Astrocyte of the cerebellum (primary cell): ENCODE measurements at regions not wholly inside any gene's neighbourhood (a gene's known extent, or its start where the extent isn't known, plus 50 kb on each side); places are given as distances from the start of the nearest gene placed in this dataset.

Experiments used
- DNase-seq: peaks from one replicate; pipeline ENCODE4 v3.0.0-alpha.2; 2011; ENCODE audit warnings: low read depth
- H3K4me3 ChIP-seq: 2 replicates; pipeline ENCODE4 v1.5.1; 2011; ENCODE audit warnings: mild to moderate bottlenecking, low read depth, low read length, moderate library complexity
- CTCF ChIP-seq: IDR thresholded peaks from 2 replicates; pipeline ENCODE4 v1.5.1; 2012; ENCODE audit warnings: low read length, low read depth, moderate library complexity, mild to moderate bottlenecking; ENCODE audit errors: missing control alignments
- in situ Hi-C: cut with HindIII; loops from 2 replicates; pipeline ENCODE4 v1.10.0; 2017; ENCODE audit warnings: low sequenced_read_pairs

DNA sequence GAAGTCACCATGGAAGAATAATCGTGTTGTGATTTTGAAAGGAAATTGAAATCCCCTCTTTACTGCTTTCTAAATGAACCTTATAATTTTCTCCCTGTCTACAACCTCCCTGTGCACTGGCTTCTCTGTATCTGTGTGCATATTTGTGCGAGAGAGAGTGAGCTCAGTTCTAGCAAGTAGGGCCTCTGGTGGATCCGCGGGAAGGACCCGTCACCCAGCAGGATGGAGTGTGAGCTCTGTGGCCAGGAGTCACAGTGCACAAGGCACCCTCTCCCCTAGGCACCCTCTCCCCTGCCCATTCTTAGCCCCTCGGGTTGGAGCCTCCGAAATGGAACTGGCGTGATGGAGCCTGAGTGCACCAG, 109.0 kb downstream of the TRIM29 start:
- H3K4me3 ChIP-seq: no peak overlapping the region
- no peak for TF ChIP-seq CTCF
- DNase-seq: no peak
- in situ Hi-C loops: no loop called here

DNA sequence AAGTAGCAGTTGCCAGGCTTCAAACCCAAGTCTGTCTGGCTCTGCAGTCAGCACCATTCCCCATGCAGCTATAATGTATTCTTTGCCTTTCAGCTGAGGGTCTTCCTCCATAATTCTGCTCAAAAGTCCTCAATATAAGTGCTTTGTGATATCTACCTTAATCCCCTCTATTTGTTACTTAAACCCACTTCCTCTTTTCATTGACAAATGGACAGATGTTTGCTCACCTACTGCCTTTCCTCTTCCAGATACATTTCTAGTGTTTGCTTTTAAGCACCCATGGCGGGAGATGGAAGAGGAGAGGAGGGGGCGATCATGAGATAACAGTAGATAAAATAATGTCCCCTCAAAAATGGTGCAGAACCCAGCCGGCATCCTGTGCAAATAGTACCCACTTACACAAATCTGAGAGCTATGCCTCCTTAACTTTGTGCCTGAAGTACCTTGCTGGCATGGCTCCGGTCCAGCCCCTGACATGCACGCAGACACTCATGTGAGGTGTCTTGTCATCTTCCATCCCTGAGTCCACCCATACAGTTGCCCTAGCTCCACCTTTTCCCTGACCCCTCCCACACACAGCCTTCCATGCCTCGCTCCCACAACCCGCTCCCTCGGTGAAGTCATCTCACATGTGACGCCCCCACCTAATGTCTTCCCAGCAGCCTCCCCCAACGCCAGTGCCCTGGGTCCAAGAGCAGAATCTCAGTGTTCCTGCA, 109.6 kb downstream of the TRIM29 start:
- no peak for DNase-seq
- in situ Hi-C loops: no loop called here
- H3K4me3 ChIP-seq: no peak overlapping the region
- no peak for TF ChIP-seq CTCF

- no peak for DNase-seq
- TF ChIP-seq CTCF: no peak
- in situ Hi-C loops: no loop called here
- no peak overlapping the region for H3K4me3 ChIP-seq
Measured at GRCh38 chr11:120027546-120028180, 110.2 kb downstream of the TRIM29 start.

GRCh38 chr11:120025606-120026335, 112.1 kb downstream of the TRIM29 start:
- no peak overlapping the region for H3K4me3 ChIP-seq
- no peak for DNase-seq
- no peak for TF ChIP-seq CTCF
- in situ Hi-C loops: no loop called here

- DNase-seq: no peak
- no peak for TF ChIP-seq CTCF
- H3K4me3 ChIP-seq: no peak overlapping the region
- in situ Hi-C loops: no loop called here
Measured at GRCh38 chr11:120024586-120024985, 113.3 kb downstream of the TRIM29 start.

- in situ Hi-C loops: no loop called here
- no peak overlapping the region for H3K4me3 ChIP-seq
- DNase-seq: no peak
- TF ChIP-seq CTCF: no peak
Measured at GRCh38 chr11:120024046-120024445, 113.9 kb downstream of the TRIM29 start.
